ENCODE measurements at regions not wholly inside any gene's neighbourhood (a gene's known extent, or its start where the extent isn't known, plus 50 kb on each side); places are given as distances from the start of the nearest gene placed in this dataset.

DNA sequence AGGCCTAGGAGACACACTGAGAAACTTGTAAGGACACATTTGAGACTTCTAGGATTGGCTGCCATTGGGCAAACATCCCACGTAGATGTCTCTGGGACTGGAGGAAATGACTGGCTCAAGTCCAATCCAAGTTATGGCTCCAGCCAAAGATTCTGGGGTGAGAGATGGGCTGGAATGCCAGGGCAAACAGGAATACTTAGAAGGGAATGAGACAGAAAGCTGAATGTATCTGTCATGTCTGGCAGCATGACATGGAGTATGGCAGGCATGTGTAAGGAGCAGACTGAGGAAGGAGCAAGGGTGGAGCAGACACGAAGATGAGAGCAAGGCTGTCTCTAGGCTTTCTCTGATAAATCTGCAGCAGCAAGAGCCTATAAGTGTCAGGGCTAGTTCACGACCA, 209.2 kb downstream of the PHLDA1 start (continued):
- TF ChIP-seq, protein P1, sequence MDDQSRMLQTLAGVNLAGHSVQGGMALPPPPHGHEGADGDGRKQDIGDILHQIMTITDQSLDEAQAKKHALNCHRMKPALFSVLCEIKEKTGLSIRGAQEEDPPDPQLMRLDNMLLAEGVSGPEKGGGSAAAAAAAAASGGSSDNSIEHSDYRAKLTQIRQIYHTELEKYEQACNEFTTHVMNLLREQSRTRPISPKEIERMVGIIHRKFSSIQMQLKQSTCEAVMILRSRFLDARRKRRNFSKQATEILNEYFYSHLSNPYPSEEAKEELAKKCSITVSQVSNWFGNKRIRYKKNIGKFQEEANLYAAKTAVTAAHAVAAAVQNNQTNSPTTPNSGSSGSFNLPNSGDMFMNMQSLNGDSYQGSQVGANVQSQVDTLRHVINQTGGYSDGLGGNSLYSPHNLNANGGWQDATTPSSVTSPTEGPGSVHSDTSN (IDR thresholded peaks at IDR 0.05), result no peak

DNA sequence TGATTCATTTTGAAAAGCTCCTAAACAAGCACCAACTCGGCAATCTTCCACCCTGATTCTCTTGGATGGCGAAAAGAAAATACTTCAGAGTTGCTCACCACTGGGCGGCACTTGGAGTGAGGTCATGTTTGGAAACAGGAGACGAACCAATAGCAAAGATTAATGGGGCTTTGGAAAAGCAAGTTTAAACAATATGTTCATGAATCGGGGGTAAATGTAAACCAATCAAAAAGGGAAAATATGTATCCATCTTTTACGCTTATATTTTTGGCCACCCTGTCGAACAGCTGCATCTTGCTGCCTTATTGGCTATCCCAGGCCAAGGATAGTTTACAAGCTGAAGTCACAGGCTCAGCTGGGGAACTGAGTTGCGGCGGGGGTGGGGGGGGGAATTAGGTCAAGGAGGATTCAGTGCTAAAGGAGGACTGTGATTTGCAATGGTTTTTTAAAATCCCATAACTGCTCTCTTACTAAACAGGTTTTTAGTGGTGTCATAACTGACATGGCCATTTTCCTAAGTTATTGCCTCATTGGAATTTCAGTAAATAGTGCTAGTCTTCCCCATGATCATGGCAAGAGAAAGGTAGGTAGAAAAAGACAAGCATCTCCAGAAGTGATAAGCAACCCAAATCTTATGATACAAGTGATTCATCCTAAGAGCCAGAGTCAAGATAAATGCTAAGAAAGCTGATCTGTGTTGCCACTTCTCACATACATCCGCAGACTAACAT, 210.6 kb downstream of the PHLDA1 start:
- Histone ChIP-seq H3K9me2 (no peaks in the 10 kb centered on the region), H2AFZ (ENCODE audit: low read depth) (no peak overlapping the region)
- POLR2A ChIA-PET, result no interaction called here

DNA sequence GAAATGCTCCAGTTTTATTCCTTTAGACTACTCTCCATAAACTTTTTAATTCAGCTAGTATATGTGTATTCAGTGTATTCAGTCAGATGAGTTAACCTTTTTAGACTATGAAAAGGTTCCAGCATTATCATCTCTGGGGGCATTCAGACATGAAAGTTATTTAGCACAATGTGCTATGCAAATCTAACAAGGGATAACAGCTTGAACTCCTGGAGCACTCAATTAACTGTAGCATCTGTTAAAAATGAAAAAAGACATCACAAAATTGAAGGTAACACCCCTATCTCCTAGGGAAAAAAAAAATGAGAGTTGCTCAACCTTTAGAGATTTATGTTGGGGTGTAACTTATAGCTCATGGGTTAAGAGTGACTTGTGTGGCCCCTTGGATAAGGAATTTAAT, 211.5 kb downstream of the PHLDA1 start:
- CTCF ChIA-PET, result interaction anchor here (1.4 kb wide), 1 partner anchor 17 kb away, joined by 4 read pairs; no protein-coding TSS in a partner anchor
- DNase-seq, result no peak
- no peak overlapping the region for H3K4me2 ChIP-seq
- H3K4me3 ChIP-seq (ENCODE audit: low read depth in 2 of 2, low read length in 1 of 2), result no peak overlapping the region
- H2AFZ ChIP-seq (ENCODE audit: low read depth), result no peak overlapping the region
- no peaks in the 10 kb centered on the region for H4K20me1 ChIP-seq (ENCODE audit: insufficient read depth)
- no peak overlapping the region for H3K9ac ChIP-seq
- POLR2A ChIA-PET, result no interaction called here
- peaks cover 5 to 9% of the 10 kb centered on the region in 2 experiments for H3K4me1 ChIP-seq (ENCODE audit: control insufficient read depth in 1 of 2, insufficient read depth in 2 of 2, low read depth in 1 of 2, low read length in 1 of 2)
- no peak overlapping the region for H3K27ac ChIP-seq (ENCODE audit: low read depth in 2 of 2, low read length in 1 of 2)
- no peaks in the 10 kb centered on the region for H3K79me2 ChIP-seq (ENCODE audit: insufficient read depth)
- no peaks in the 10 kb centered on the region for H3K9me3 ChIP-seq
- H3K9me2 ChIP-seq, result no peaks in the 10 kb centered on the region
- no peaks in the 10 kb centered on the region for H3K36me3 ChIP-seq (replicated peaks in 1 of 2; ENCODE audit: control insufficient read depth in 1 of 2, insufficient read depth in 2 of 2, low read length in 1 of 2)
- H3F3A ChIP-seq (replicated peaks; ENCODE audit: insufficient read depth), result no peaks in the 10 kb centered on the region
- no peaks in the 10 kb centered on the region for H3K27me3 ChIP-seq (ENCODE audit: insufficient read depth)
- no peak for TF ChIP-seq TAF1 (IDR thresholded peaks at IDR 0.05; ENCODE audit: borderline replicate concordance, low read depth, low read length)
- no peak for TF ChIP-seq JUND (IDR thresholded peaks at IDR 0.05)
- no peak for TF ChIP-seq GATA2 (CRISPR knock-in tag; IDR thresholded peaks at IDR 0.05)
- TF ChIP-seq, protein P2, sequence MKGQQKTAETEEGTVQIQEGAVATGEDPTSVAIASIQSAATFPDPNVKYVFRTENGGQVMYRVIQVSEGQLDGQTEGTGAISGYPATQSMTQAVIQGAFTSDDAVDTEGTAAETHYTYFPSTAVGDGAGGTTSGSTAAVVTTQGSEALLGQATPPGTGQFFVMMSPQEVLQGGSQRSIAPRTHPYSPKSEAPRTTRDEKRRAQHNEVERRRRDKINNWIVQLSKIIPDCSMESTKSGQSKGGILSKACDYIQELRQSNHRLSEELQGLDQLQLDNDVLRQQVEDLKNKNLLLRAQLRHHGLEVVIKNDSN (IDR thresholded peaks at IDR 0.05; ENCODE audit: borderline replicate concordance, low read depth), result no peak
- no peak for TF ChIP-seq MXI1 (IDR thresholded peaks at IDR 0.05; ENCODE audit: low read depth, low read length)
- TF ChIP-seq CHD2 (IDR thresholded peaks at IDR 0.05; ENCODE audit: low read length, partially characterized antibody), result no peak
- TF ChIP-seq SIN3A (IDR thresholded peaks at IDR 0.05; ENCODE audit: borderline replicate concordance, low read depth, low read length), result no peak
- TF ChIP-seq RFX5 (IDR thresholded peaks at IDR 0.05; ENCODE audit: low read length), result no peak
- no peak for TF ChIP-seq RAD21 (IDR thresholded peaks at IDR 0.05; ENCODE audit: low read length)
- no peak for TF ChIP-seq TCF12 (IDR thresholded peaks at IDR 0.05)
- TF ChIP-seq, protein P3, sequence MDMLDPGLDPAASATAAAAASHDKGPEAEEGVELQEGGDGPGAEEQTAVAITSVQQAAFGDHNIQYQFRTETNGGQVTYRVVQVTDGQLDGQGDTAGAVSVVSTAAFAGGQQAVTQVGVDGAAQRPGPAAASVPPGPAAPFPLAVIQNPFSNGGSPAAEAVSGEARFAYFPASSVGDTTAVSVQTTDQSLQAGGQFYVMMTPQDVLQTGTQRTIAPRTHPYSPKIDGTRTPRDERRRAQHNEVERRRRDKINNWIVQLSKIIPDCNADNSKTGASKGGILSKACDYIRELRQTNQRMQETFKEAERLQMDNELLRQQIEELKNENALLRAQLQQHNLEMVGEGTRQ (IDR thresholded peaks at IDR 0.05; ENCODE audit: borderline replicate concordance, low read depth, low read length), result no peak
- TF ChIP-seq EP300 (IDR thresholded peaks at IDR 0.05; ENCODE audit: borderline replicate concordance in 1 of 2, low read depth in 1 of 2, low read length in 1 of 2), result no peak
- TF ChIP-seq, protein P1 (IDR thresholded peaks at IDR 0.05), result no peak
- no peak for TF ChIP-seq POLR2AphosphoS5 (IDR thresholded peaks at IDR 0.05; ENCODE audit: low read depth, low read length)
- no peak for TF ChIP-seq YY1 (IDR thresholded peaks at IDR 0.05; ENCODE audit: low read depth)
- TF ChIP-seq EZH2phosphoT487 (IDR thresholded peaks at IDR 0.05; ENCODE audit: borderline replicate concordance, low read depth), result no peak
- no peak for TF ChIP-seq FOXM1 (IDR thresholded peaks at IDR 0.05; ENCODE audit: low read depth)
- TF ChIP-seq, protein P4, sequence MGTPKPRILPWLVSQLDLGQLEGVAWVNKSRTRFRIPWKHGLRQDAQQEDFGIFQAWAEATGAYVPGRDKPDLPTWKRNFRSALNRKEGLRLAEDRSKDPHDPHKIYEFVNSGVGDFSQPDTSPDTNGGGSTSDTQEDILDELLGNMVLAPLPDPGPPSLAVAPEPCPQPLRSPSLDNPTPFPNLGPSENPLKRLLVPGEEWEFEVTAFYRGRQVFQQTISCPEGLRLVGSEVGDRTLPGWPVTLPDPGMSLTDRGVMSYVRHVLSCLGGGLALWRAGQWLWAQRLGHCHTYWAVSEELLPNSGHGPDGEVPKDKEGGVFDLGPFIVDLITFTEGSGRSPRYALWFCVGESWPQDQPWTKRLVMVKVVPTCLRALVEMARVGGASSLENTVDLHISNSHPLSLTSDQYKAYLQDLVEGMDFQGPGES (IDR thresholded peaks at IDR 0.05; ENCODE audit: low read depth, low read length), result no peak
- TF ChIP-seq GABPA (IDR thresholded peaks at IDR 0.05; ENCODE audit: low read depth), result no peak

More for the DNA sequence above, 210.6 kb downstream of the PHLDA1 start:
- CTCF ChIA-PET, result interaction anchor here (1.2 kb wide), 1 partner anchor 17 kb away, joined by 3 read pairs; no protein-coding TSS in a partner anchor
- DNase-seq, result no peak
- H3K4me1 ChIP-seq (ENCODE audit: control insufficient read depth in 1 of 2, insufficient read depth in 2 of 2, low read depth in 1 of 2, low read length in 1 of 2), result peaks cover 0 to 1% of the 10 kb centered on the region in 2 experiments; a peak in 3 of 4 replicates
- H3K27ac ChIP-seq (ENCODE audit: low read depth in 2 of 2, low read length in 1 of 2), result no peak overlapping the region
- no peak for TF ChIP-seq SIN3A (IDR thresholded peaks at IDR 0.05; ENCODE audit: borderline replicate concordance, low read depth, low read length)
- TF ChIP-seq, protein P5, sequence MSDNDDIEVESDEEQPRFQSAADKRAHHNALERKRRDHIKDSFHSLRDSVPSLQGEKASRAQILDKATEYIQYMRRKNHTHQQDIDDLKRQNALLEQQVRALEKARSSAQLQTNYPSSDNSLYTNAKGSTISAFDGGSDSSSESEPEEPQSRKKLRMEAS (IDR thresholded peaks at IDR 0.05; ENCODE audit: low read depth), result no peak
- no peak for TF ChIP-seq TEAD4 (IDR thresholded peaks at IDR 0.05; ENCODE audit: borderline replicate concordance, insufficient read depth)
- H3K9ac ChIP-seq, result no peak overlapping the region
- H3K79me2 ChIP-seq (ENCODE audit: insufficient read depth), result no peaks in the 10 kb centered on the region
- no peaks in the 10 kb centered on the region for H4K20me1 ChIP-seq (ENCODE audit: insufficient read depth)
- WGBS (ENCODE audit: low lambda C conversion rate), result 94% methylated on average over 10 of the region's 10 CpGs
- H3K4me2 ChIP-seq, result no peak overlapping the region
- no peaks in the 10 kb centered on the region for H3K27me3 ChIP-seq (ENCODE audit: insufficient read depth)
- no peaks in the 10 kb centered on the region for H3F3A ChIP-seq (replicated peaks; ENCODE audit: insufficient read depth)
- H3K36me3 ChIP-seq (replicated peaks in 1 of 2; ENCODE audit: control insufficient read depth in 1 of 2, insufficient read depth in 2 of 2, low read length in 1 of 2), result no peaks in the 10 kb centered on the region
- no peaks in the 10 kb centered on the region for H3K9me3 ChIP-seq
- no peak overlapping the region for H3K4me3 ChIP-seq (ENCODE audit: low read depth in 2 of 2, low read length in 1 of 2)
